ENCODE measurements at regions not wholly inside any gene's neighbourhood (a gene's known extent, or its start where the extent isn't known, plus 50 kb on each side); places are given as distances from the start of the nearest gene placed in this dataset.

- H3K36me3 ChIP-seq (ENCODE audit: low read depth) = no peaks in the 10 kb centered on the region
- no peak for ATAC-seq
- TF ChIP-seq CTCF (IDR thresholded peaks at IDR 0.05) = no peak
- intact Hi-C loops (cut with DNase I, micrococcal nuclease) = no loop called here
- H3K4me3 ChIP-seq = no peak overlapping the region
- DNase-seq = no peak
- no peaks in the 10 kb centered on the region for H3K4me1 ChIP-seq (ENCODE audit: low read depth)
- H3K9me3 ChIP-seq = no peaks in the 10 kb centered on the region
Observed at GRCh38 chr3:22292681-22293080, 541.7 kb upstream of the ZNF385D start.

DNA sequence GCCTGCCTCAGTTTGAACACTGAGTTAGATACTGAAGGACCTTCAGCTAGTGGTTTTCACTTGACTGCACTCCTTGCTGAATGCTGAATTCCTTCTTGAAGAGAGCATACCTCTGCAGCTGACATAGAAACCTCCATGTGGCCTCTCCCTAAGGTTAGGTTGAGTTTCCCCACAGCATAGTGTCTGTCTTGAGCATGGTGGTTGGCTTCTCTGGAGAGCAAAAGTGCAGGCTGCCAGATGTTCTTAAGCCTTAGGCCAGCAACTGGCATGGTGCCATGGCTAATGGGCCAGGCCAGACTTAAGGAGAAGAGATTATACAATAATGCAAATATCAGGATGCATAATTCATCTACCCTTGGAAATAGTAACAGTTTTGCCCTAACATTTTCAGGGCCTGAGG lies 545.6 kb upstream of the ZNF385D start:
- no peak overlapping the region for H3K4me3 ChIP-seq
- ATAC-seq (no peak), DNase-seq (no peak)
- intact Hi-C loops (cut with DNase I, micrococcal nuclease) = no loop called here
- no peaks in the 10 kb centered on the region for H3K36me3 ChIP-seq (ENCODE audit: low read depth)
- no peaks in the 10 kb centered on the region for H3K4me1 ChIP-seq (ENCODE audit: low read depth)
- peaks cover 8% of the 10 kb centered on the region for H3K9me3 ChIP-seq
- no peak for TF ChIP-seq CTCF (IDR thresholded peaks at IDR 0.05)

GRCh38 chr3:22297436-22297835 lies 546.4 kb upstream of the ZNF385D start:
- ATAC-seq = no peak
- Histone ChIP-seq H3K4me3 (no peak overlapping the region), H3K4me1 (ENCODE audit: low read depth) (no peaks in the 10 kb centered on the region), H3K9me3 (peaks cover 8% of the 10 kb centered on the region), H3K36me3 (ENCODE audit: low read depth) (no peaks in the 10 kb centered on the region)
- TF ChIP-seq CTCF (IDR thresholded peaks at IDR 0.05) = no peak
- intact Hi-C loops (cut with DNase I, micrococcal nuclease) = no loop called here
- DNase-seq = no peak

DNA sequence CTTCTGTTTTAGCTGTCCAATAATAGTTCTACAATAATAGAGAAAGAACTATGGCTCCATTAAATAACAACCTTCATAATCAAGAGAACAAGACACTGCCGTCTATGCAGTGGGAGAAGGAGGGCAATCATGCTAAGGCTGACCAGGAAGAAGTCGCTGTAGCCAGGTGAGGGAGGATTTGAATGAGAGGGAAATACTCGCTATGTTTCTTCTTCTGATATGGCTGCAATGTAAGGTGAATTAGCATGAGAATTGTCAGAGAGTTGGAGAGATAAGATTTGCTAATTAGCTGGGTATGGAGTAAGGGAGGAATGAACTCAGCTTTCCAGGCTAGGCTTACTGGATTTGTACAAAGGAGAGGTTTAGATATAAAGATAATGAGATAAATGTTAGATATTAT lies 555.4 kb upstream of the ZNF385D start:
- ATAC-seq = no peak
- Histone ChIP-seq H3K4me1 (ENCODE audit: low read depth) (no peaks in the 10 kb centered on the region), H3K4me3 (no peak overlapping the region), H3K36me3 (ENCODE audit: low read depth) (no peaks in the 10 kb centered on the region), H3K9me3 (no peaks in the 10 kb centered on the region)
- intact Hi-C loops (cut with DNase I, micrococcal nuclease) = no loop called here
- DNase-seq = no peak
- TF ChIP-seq CTCF (IDR thresholded peaks at IDR 0.05) = no peak

DNA sequence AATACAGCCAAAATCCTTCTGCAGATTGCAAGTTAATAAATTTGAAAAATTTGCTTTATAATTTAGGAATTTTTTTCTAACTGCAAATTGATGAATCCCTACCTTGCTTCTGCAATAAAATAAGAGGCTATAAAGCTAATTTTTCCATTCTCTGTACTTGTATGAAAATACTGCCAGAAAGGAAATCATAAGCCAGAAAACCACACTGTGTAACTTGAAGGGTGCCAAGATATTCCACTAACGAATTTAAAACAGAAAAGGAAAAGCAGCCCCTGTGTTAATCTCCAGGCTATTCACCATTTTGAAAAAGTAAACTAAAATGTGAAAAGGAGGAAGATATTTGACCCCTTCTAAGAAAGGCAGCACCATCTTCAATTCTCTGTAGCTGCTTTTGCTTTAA lies 557.9 kb upstream of the ZNF385D start:
- H3K4me3 ChIP-seq = no peak overlapping the region
- H3K9me3 ChIP-seq = no peaks in the 10 kb centered on the region
- TF ChIP-seq CTCF (IDR thresholded peaks at IDR 0.05) = no peak
- DNase-seq = no peak
- no peak for ATAC-seq
- H3K36me3 ChIP-seq (ENCODE audit: low read depth) = no peaks in the 10 kb centered on the region
- no peaks in the 10 kb centered on the region for H3K4me1 ChIP-seq (ENCODE audit: low read depth)
- intact Hi-C loops (cut with DNase I, micrococcal nuclease) = no loop called here

DNA sequence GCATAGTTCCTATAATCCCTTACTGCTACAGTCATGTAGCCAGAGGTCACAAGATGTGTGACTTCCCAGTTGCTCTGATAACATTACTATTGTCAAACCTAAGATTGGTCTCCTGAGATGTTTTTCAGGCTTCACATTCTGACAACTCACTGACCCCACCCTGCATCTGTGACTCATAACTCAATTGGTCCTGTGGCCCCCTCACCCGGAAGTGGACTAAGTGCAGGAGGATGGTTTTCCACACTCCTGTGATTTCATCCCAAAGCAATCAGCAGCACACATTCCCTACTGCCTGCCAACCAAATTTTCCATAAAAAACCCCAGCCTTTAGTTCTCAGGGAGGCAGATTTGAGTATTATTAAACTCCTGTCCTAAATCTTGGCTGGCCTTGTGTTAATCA lies 564.9 kb upstream of the ZNF385D start:
- ATAC-seq (no peak), DNase-seq (no peak)
- no peaks in the 10 kb centered on the region for H3K9me3 ChIP-seq
- TF ChIP-seq CTCF (IDR thresholded peaks at IDR 0.05) = no peak
- intact Hi-C loops (cut with DNase I, micrococcal nuclease) = no loop called here
- no peaks in the 10 kb centered on the region for H3K4me1 ChIP-seq (ENCODE audit: low read depth)
- no peaks in the 10 kb centered on the region for H3K36me3 ChIP-seq (ENCODE audit: low read depth)
- H3K4me3 ChIP-seq = no peak overlapping the region

All from mucosa of descending colon (tissue), 3 donors.